ENCODE measurements at regions not wholly inside any gene's neighbourhood (a gene's known extent, or its start where the extent isn't known, plus 50 kb on each side); places are given as distances from the start of the nearest gene placed in this dataset.

- no peak overlapping the region for H3K4me3 ChIP-seq (ENCODE audit: low read depth, low read length)
- no peak for DNase-seq (ENCODE audit: low read depth)
- TF ChIP-seq, protein P1, sequence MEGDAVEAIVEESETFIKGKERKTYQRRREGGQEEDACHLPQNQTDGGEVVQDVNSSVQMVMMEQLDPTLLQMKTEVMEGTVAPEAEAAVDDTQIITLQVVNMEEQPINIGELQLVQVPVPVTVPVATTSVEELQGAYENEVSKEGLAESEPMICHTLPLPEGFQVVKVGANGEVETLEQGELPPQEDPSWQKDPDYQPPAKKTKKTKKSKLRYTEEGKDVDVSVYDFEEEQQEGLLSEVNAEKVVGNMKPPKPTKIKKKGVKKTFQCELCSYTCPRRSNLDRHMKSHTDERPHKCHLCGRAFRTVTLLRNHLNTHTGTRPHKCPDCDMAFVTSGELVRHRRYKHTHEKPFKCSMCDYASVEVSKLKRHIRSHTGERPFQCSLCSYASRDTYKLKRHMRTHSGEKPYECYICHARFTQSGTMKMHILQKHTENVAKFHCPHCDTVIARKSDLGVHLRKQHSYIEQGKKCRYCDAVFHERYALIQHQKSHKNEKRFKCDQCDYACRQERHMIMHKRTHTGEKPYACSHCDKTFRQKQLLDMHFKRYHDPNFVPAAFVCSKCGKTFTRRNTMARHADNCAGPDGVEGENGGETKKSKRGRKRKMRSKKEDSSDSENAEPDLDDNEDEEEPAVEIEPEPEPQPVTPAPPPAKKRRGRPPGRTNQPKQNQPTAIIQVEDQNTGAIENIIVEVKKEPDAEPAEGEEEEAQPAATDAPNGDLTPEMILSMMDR (conservative IDR thresholded peaks at IDR 0.05; ENCODE audit: low read depth, low read length): no peak
Observed at GRCh38 chr15:47862402-47862801, 145.1 kb downstream of the SEMA6D start.

DNA sequence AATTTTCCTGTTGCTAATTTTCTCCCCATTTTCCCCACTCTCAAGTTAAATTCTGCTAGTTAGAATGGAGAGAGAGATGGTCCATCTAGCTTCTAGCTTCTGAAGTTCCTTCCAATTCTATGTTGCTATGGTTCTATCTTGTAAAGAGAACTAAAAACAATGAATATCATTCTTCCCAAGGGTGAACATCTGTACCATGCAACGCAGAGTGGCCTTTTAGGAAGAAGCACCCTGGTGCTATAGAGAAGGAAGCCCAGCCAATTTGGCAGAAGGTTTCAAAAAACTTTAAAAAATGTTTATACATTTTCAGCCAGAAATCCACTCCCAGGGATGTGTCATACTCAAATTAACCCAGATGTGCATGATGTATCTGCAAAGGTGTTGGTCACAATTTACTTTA lies 149.1 kb downstream of the SEMA6D start:
- H3K4me3 ChIP-seq (ENCODE audit: low read depth, low read length): no peak overlapping the region
- DNase-seq (ENCODE audit: low read depth): no peak
- TF ChIP-seq, protein P1 (conservative IDR thresholded peaks at IDR 0.05; ENCODE audit: low read depth, low read length): no peak

DNA sequence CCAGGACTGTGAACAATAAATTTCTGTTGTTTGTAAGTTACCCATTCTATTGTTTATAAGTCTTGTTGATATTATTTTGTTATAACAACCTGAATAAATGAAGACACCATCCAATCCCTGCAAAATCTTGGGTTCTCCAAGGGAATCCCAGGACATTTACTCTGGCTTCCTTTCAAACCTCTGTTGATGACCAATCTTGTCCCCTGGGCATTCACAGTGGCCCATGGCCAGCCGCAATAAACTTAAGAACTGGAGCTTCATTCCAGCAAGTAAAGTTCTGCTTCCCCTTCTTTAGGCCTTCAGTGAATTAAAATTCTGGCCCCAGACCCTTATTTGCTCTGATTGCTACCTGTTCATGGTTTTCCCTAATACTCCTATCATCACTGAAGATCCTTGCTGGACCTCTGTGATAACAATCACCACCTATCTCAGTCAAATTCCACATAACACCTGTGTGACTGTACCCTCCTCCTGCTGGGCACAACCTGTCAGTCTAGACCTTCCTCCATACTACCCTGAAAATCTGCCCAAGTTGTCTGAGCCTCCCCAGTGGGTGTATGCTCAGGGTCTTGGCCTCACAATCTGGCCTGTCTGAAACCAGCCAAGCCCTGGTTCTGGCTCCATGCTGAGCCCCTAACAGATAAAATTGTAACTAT lies 153.1 kb downstream of the SEMA6D start:
- no peak for DNase-seq (ENCODE audit: low read depth)
- TF ChIP-seq, protein P1 (conservative IDR thresholded peaks at IDR 0.05; ENCODE audit: low read depth, low read length): no peak
- H3K4me3 ChIP-seq (ENCODE audit: low read depth, low read length): no peak overlapping the region

DNA sequence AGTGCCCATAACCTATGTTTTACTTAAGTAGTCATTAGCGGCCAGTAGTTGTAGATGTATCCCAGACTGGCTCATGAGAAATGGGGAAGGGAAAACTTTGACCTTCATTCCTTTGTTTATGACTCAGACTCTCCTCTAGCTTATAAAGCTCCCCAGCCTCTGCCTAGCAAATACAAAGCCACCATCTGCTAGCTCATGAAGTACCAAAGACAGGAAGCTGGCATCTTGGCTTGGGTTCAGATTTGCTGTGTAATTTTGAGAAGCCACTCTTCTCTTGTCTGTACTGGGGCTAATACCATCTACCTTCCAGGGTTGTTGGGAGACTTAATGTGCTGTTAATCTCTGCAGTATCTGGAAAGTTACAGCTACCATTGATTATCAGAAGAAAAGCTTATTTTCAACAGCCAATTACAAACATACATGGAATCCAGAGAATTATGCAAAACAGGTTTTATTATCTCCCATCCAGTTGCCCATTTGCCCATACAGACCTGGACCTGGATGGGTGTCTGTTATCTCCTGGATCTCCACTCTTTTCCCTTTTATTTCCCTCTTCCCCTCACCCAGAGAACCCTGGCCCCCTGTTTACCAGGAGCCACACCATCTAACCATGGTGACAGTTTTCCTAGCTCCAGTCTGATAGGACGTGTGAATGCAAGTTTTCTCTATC lies 153.8 kb downstream of the SEMA6D start:
- TF ChIP-seq, protein P1 (conservative IDR thresholded peaks at IDR 0.05; ENCODE audit: low read depth, low read length): no peak
- H3K4me3 ChIP-seq (ENCODE audit: low read depth, low read length): no peak overlapping the region
- DNase-seq (ENCODE audit: low read depth): no peak

DNA sequence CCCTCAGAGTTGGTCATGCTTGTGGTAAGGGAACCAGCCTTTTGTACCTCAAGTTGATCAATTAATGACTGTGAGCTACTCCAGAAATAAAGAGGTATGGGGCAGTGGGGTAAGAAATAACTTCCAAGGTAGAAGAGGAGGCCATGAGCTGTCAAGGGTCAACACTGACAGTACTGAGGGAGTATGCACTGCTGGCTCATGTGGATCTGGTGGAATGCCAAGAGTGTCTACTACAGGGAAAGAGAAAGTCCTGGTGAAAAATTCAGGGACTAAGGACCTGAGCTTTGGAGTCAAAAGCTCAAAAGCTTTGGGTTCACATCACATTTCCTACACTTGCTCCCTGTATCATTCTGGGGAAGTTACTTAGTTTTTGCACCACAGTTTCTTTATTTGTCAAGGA lies 154.9 kb downstream of the SEMA6D start:
- no peak overlapping the region for H3K4me3 ChIP-seq (ENCODE audit: low read depth, low read length)
- TF ChIP-seq, protein P1 (conservative IDR thresholded peaks at IDR 0.05; ENCODE audit: low read depth, low read length): no peak
- DNase-seq (ENCODE audit: low read depth): no peak

- H3K4me3 ChIP-seq (ENCODE audit: low read depth, low read length): no peak overlapping the region
- TF ChIP-seq, protein P1 (conservative IDR thresholded peaks at IDR 0.05; ENCODE audit: low read depth, low read length): no peak
- no peak for DNase-seq (ENCODE audit: low read depth)
Observed at GRCh38 chr15:47872869-47873432, 155.6 kb downstream of the SEMA6D start.
